H9 (cell line): ENCODE measurements at regions not wholly inside any gene's neighbourhood (a gene's known extent, or its start where the extent isn't known, plus 50 kb on each side); places are given as distances from the start of the nearest gene placed in this dataset.

ENCODE experiments used
- DNase-seq: peaks from one replicate; pipeline ENCODE4 v3.0.0-alpha.2; 2017
- H2AFZ ChIP-seq: one replicate; pipeline ENCODE4 v1.6.1; 2013; ENCODE audit warnings: mild to moderate bottlenecking, low read length, control low read depth, moderate library complexity
- H2AK5ac ChIP-seq: 2 replicates; pipeline ENCODE4 v1.6.1; 2013; ENCODE audit warnings: low read length, control low read depth, mixed read lengths; ENCODE audit not compliant: insufficient read length
- H2BK120ac ChIP-seq: one replicate; pipeline ENCODE4 v1.6.1; 2013; ENCODE audit warnings: low read depth, mild to moderate bottlenecking, low read length, control low read depth, inconsistent platforms; ENCODE audit not compliant: poor library complexity, severe bottlenecking
- H2BK12ac ChIP-seq: 2 replicates; pipeline ENCODE4 v1.6.1; 2013; ENCODE audit warnings: low read length, control low read depth, mixed read lengths, low read depth; ENCODE audit not compliant: insufficient read length
- H2BK15ac ChIP-seq: 2 replicates; pipeline ENCODE4 v1.6.1; 2013; ENCODE audit warnings: low read depth, low read length, control low read depth
- H2BK20ac ChIP-seq: one replicate; pipeline ENCODE4 v1.6.1; 2013; ENCODE audit warnings: low read depth, mild to moderate bottlenecking, low read length, control low read depth, inconsistent platforms; ENCODE audit not compliant: poor library complexity, severe bottlenecking
- H2BK5ac ChIP-seq: 2 replicates; pipeline ENCODE4 v1.6.1; 2013; ENCODE audit warnings: low read length, control low read depth, mixed read lengths; ENCODE audit not compliant: insufficient read length
- H3K14ac ChIP-seq: 2 replicates; pipeline ENCODE4 v1.6.1; 2013; ENCODE audit warnings: low read length, control low read depth; ENCODE audit not compliant: insufficient read depth
- H3K18ac ChIP-seq: 2 replicates; pipeline ENCODE4 v1.6.1; 2013; ENCODE audit warnings: low read depth, mild to moderate bottlenecking, mixed read lengths, low read length, control low read depth; ENCODE audit not compliant: insufficient read length
- H3K23ac ChIP-seq: 2 replicates; pipeline ENCODE4 v1.6.1; 2013; ENCODE audit warnings: low read length, control low read depth, mixed read lengths, low read depth; ENCODE audit not compliant: insufficient read length
- H3K23me2 ChIP-seq: 2 replicates; pipeline ENCODE4 v1.6.1; 2013; ENCODE audit warnings: low read depth, mild to moderate bottlenecking, mixed read lengths, low read length, control low read depth; ENCODE audit not compliant: insufficient read length, poor library complexity, severe bottlenecking
- H3K27ac ChIP-seq: 2 replicates; pipeline ENCODE4 v1.5.1; 2013; ENCODE audit warnings: low read length, control low read depth, mixed read lengths, low read depth; ENCODE audit not compliant: insufficient read length
- H3K27me3 ChIP-seq: 2 replicates; pipeline ENCODE4 v1.6.1; 2013; ENCODE audit warnings: low read length, control low read depth, inconsistent platforms; ENCODE audit not compliant: insufficient read depth
- H3K4ac ChIP-seq: 2 replicates; pipeline ENCODE4 v1.6.1; 2013; ENCODE audit warnings: low read depth, mild to moderate bottlenecking, control low read depth, inconsistent platforms, low read length, moderate library complexity
- H3K4me1 ChIP-seq: 2 replicates; pipeline ENCODE4 v1.6.1; 2013; ENCODE audit warnings: low read length, control low read depth, inconsistent platforms; ENCODE audit not compliant: insufficient read depth
- H3K4me2 ChIP-seq: 2 replicates; pipeline ENCODE4 v1.6.1; 2013; ENCODE audit warnings: low read length, control low read depth, mixed read lengths; ENCODE audit not compliant: insufficient read length, insufficient read depth
- H3K56ac ChIP-seq: 2 replicates; pipeline ENCODE4 v1.6.1; 2013; ENCODE audit warnings: low read depth, mild to moderate bottlenecking, mixed read lengths, low read length, control low read depth; ENCODE audit not compliant: insufficient read length
- H3K79me1 ChIP-seq: 2 replicates; pipeline ENCODE4 v1.6.1; 2013; ENCODE audit warnings: low read depth, mild to moderate bottlenecking, moderate library complexity, low read length, control low read depth, inconsistent platforms; ENCODE audit not compliant: insufficient read depth, poor library complexity, severe bottlenecking
- H3K79me2 ChIP-seq: 2 replicates; pipeline ENCODE4 v1.6.1; 2013; ENCODE audit warnings: low read length, control low read depth, inconsistent platforms; ENCODE audit not compliant: insufficient read depth
- H3K9ac ChIP-seq: 2 replicates; pipeline ENCODE4 v1.6.1; 2013; ENCODE audit warnings: low read length, control low read depth, mixed read lengths; ENCODE audit not compliant: insufficient read length; ENCODE audit errors: extremely low read depth
- H3K9me3 ChIP-seq: one replicate; pipeline ENCODE4 v1.6.1; 2013; ENCODE audit warnings: low read depth, low read length, inconsistent platforms; ENCODE audit not compliant: control insufficient read depth
- H3T11ph ChIP-seq: one replicate; pipeline ENCODE4 v1.6.1; 2013; ENCODE audit warnings: mild to moderate bottlenecking, low read length, control low read depth, inconsistent platforms
- H4K20me1 ChIP-seq: one replicate; pipeline ENCODE4 v1.6.1; 2013; ENCODE audit not compliant: control insufficient read depth, insufficient read length, insufficient read depth
- H4K5ac ChIP-seq: 2 replicates; pipeline ENCODE4 v1.6.1; 2013; ENCODE audit warnings: low read depth, mild to moderate bottlenecking, mixed read lengths, low read length, control low read depth; ENCODE audit not compliant: insufficient read length
- H4K8ac ChIP-seq: replicated peaks from 2 replicates; pipeline ENCODE4 v1.6.1; 2013; ENCODE audit warnings: low read length, control low read depth, mixed read lengths, low read depth; ENCODE audit not compliant: insufficient read length
- H4K91ac ChIP-seq: 2 replicates; pipeline ENCODE4 v1.6.1; 2013; ENCODE audit warnings: low read depth, mild to moderate bottlenecking, moderate library complexity, mixed read lengths, low read length, control low read depth; ENCODE audit not compliant: insufficient read length
- H3K27ac Mint-ChIP-seq, 3 experiments: 2 replicates in 2 of 3; 3 replicates in 1 of 3; pipeline ENCODE4 v1.8.0; 2020 to 2021; ENCODE audit warnings: mixed read lengths in 3 of 3, mild to moderate bottlenecking in 1 of 3, moderate library complexity in 1 of 3
- H3K27me3 Mint-ChIP-seq: 2 replicates; pipeline ENCODE4 v1.8.0; 2021; ENCODE audit warnings: low read depth, mild to moderate bottlenecking, moderate library complexity, mixed read lengths
- H3K36me3 Mint-ChIP-seq, 3 experiments: 2 replicates in 2 of 3; 3 replicates in 1 of 3; pipeline ENCODE4 v1.8.0; 2020 to 2021; ENCODE audit warnings: low read depth in 3 of 3, mixed read lengths in 3 of 3; ENCODE audit not compliant: insufficient read depth in 1 of 3
- H3K4me1 Mint-ChIP-seq, 2 experiments: 2 replicates each; pipeline ENCODE4 v1.8.0; 2020; ENCODE audit warnings: mixed read lengths in 2 of 2
- H3K4me3 Mint-ChIP-seq, 2 experiments: 2 replicates in 1 of 2; 3 replicates in 1 of 2; pipeline ENCODE4 v1.8.0; 2020 to 2021; ENCODE audit warnings: mild to moderate bottlenecking in 2 of 2, mixed read lengths in 2 of 2, moderate library complexity in 1 of 2
- H3K9me3 Mint-ChIP-seq, 2 experiments: 2 replicates in 1 of 2; 3 replicates in 1 of 2; pipeline ENCODE4 v1.8.0; 2020; ENCODE audit warnings: mild to moderate bottlenecking in 2 of 2, mixed read lengths in 2 of 2, moderate library complexity in 1 of 2
- WGBS: extraction: QIAGEN DNeasy Blood & Tissue Kit; methylation state at CpG from one replicate; pipeline ENCODE4 v1.1.7; 2013; ENCODE audit warnings: missing lambda C conversion rate, low lambda C conversion rate, mixed read lengths; ENCODE audit not compliant: insufficient read length; ENCODE audit errors: extremely low coverage; 5-methylcytosine and 5-hydroxymethylcytosine counted together
- TF ChIP-seq, protein P1 (sequence below): fragments of 200-600 bp; sonication (generic); conservative IDR thresholded peaks from 3 replicates; pipeline ENCODE4 v1.8.0; 2021; ENCODE audit warnings: antibody characterized with exemption, mild to moderate bottlenecking

DNA sequence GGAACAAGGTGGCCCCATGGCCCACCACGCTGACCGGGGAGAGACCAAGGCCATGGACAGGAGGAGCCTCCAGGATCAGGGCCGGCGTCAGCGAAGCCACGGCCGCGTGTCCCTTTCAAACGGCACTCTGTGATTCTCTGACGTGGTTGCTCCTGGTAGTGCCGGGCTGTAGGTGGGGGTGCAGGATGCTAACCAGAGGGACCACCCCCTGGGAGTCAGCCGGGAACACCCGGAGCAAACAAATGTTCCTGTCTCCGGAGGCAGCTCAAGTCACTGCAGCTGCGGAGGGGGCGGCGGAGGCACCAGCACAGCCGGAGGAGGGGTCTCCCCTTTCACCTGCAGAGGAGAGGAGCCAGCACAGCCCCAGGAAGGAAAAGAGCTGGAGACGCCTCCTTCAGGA is 750.6 kb upstream of the SALL3 start:
- Histone ChIP-seq H3K9me3 (no peaks in the 10 kb centered on the region), H3K4me1 (no peaks in the 10 kb centered on the region), H2AFZ (no peak overlapping the region), H3K4me2 (peak overlapping the region; percentile 29), H3K9ac (no peak overlapping the region), H2BK12ac (no peak overlapping the region), H3K27me3 (no peaks in the 10 kb centered on the region), H3K27ac (no peak overlapping the region), H3K23ac (no peak overlapping the region), H4K91ac (no peak overlapping the region), H3K79me2 (no peaks in the 10 kb centered on the region), H2BK15ac (no peak overlapping the region), H4K5ac (no peak overlapping the region), H2BK20ac (no peak overlapping the region), H3T11ph (no peak overlapping the region), H3K56ac (no peak overlapping the region), H3K4ac (no peak overlapping the region), H3K18ac (peak overlapping the region; percentile 11), H3K23me2 (no peaks in the 10 kb centered on the region), H4K20me1 (no peaks in the 10 kb centered on the region), H2BK120ac (no peak overlapping the region), H2AK5ac (no peak overlapping the region), H2BK5ac (no peak overlapping the region), H3K14ac (no peak overlapping the region), H3K79me1 (no peaks in the 10 kb centered on the region), H4K8ac (no peak overlapping the region)
- H3K36me3 Mint-ChIP-seq: peaks cover 0 to 1% (median 0%) of the 10 kb centered on the region in 3 experiments; a peak in 2 of 7 replicates
- peak overlapping the region; percentile 41 to 64 for H3K4me3 Mint-ChIP-seq
- H3K9me3 Mint-ChIP-seq: no peaks in the 10 kb centered on the region
- TF ChIP-seq, protein P1, sequence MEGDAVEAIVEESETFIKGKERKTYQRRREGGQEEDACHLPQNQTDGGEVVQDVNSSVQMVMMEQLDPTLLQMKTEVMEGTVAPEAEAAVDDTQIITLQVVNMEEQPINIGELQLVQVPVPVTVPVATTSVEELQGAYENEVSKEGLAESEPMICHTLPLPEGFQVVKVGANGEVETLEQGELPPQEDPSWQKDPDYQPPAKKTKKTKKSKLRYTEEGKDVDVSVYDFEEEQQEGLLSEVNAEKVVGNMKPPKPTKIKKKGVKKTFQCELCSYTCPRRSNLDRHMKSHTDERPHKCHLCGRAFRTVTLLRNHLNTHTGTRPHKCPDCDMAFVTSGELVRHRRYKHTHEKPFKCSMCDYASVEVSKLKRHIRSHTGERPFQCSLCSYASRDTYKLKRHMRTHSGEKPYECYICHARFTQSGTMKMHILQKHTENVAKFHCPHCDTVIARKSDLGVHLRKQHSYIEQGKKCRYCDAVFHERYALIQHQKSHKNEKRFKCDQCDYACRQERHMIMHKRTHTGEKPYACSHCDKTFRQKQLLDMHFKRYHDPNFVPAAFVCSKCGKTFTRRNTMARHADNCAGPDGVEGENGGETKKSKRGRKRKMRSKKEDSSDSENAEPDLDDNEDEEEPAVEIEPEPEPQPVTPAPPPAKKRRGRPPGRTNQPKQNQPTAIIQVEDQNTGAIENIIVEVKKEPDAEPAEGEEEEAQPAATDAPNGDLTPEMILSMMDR: peak; percentile 23; the same call in 1 of the 3 replicates
- peak; percentile 82 for DNase-seq
- peaks cover 11% of the 10 kb centered on the region for H3K27me3 Mint-ChIP-seq
- no peak overlapping the region for H3K27ac Mint-ChIP-seq
- H3K4me1 Mint-ChIP-seq: peaks cover 19% of the 10 kb centered on the region in 2 experiments
- no CpG with 5 or more reads among the region's 19 CpGs for WGBS
